Esophagus muscularis mucosa (tissue), 3 donors: ENCODE measurements at regions not wholly inside any gene's neighbourhood (a gene's known extent, or its start where the extent isn't known, plus 50 kb on each side); places are given as distances from the start of the nearest gene placed in this dataset.

Experiments
- POLR2A ChIP-seq: fragments of 450-650 bp; IDR thresholded peaks from one replicate; pipeline ENCODE4 v1.6.1; 2017; ENCODE audit warnings: antibody characterized with exemption, moderate library complexity, mild to moderate bottlenecking, low read depth
- TF ChIP-seq, protein P1 (sequence below), 3 experiments: fragments of 200-600 bp in 2 of 3; fragments of 450-650 bp in 1 of 3; sonication (generic) in 2 of 3; IDR thresholded peaks; one replicate each; pipeline ENCODE4 v1.5.1; 2017 to 2019; ENCODE audit warnings: antibody characterized with exemption in 3 of 3, mild to moderate bottlenecking in 2 of 3, moderate library complexity in 1 of 3

DNA sequence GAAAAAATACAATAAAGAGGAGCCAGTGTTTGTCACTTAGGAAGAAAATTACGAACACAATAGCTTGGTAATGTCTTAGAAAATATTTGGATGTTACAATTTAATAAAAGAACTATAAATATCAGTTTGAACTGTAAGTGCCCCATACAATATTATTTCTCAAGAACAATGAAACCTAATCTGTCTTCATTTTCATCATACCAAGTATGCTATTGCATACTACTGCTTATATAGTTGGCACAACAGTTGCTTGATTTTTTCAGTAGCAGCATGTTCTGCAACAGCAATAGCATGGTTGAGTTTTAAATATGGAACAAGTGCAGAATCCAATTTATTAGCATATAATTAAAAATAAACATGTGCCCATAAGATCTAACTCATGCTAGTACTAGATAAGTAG, 564.6 kb downstream of the C12orf50 start:
- TF ChIP-seq, protein P1, sequence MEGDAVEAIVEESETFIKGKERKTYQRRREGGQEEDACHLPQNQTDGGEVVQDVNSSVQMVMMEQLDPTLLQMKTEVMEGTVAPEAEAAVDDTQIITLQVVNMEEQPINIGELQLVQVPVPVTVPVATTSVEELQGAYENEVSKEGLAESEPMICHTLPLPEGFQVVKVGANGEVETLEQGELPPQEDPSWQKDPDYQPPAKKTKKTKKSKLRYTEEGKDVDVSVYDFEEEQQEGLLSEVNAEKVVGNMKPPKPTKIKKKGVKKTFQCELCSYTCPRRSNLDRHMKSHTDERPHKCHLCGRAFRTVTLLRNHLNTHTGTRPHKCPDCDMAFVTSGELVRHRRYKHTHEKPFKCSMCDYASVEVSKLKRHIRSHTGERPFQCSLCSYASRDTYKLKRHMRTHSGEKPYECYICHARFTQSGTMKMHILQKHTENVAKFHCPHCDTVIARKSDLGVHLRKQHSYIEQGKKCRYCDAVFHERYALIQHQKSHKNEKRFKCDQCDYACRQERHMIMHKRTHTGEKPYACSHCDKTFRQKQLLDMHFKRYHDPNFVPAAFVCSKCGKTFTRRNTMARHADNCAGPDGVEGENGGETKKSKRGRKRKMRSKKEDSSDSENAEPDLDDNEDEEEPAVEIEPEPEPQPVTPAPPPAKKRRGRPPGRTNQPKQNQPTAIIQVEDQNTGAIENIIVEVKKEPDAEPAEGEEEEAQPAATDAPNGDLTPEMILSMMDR (IDR thresholded peaks at IDR 0.05) = no peak
- no peak for TF ChIP-seq POLR2A
